NCI-H524 (cell line): ENCODE measurements at regions not wholly inside any gene's neighbourhood (a gene's known extent, or its start where the extent isn't known, plus 50 kb on each side); places are given as distances from the start of the nearest gene placed in this dataset.

Source experiments
- DNase-seq, 2 experiments: peaks; one replicate each; lab custom pipeline; 2025; lab: John Stamatoyannopoulos, UW

GRCh38 chr3:72158639-72159326, 373.8 kb upstream of the PROK2 start:
- DNase-seq, result peak; percentile 38 to 66

GRCh38 chr3:72157748-72158638, 373.0 kb upstream of the PROK2 start:
- DNase-seq, result peak; percentile 37 to 76

GRCh38 chr3:72155391-72156064, 370.6 kb upstream of the PROK2 start:
- peak; percentile 81 to 95 for DNase-seq

GRCh38 chr3:72154391-72155335, 369.7 kb upstream of the PROK2 start:
- peak in 1 of 2 experiments; percentile 35 for DNase-seq

- no peak for DNase-seq
These were observed 368.7 kb upstream of the PROK2 start for GRCh38 chr3:72153477-72154314.

- DNase-seq, result peak; percentile 79 to 83
These were observed 367.9 kb upstream of the PROK2 start for GRCh38 chr3:72152551-72153476.

- DNase-seq, result no peak
These were observed 366.7 kb upstream of the PROK2 start for GRCh38 chr3:72151465-72152238.

- DNase-seq, result no peak
These were observed 365.9 kb upstream of the PROK2 start for GRCh38 chr3:72150634-72151412.

GRCh38 chr3:72149645-72150300, 364.8 kb upstream of the PROK2 start:
- DNase-seq, result no peak

GRCh38 chr3:72147600-72147999, 362.7 kb upstream of the PROK2 start:
- no peak for DNase-seq

GRCh38 chr3:72145506-72146380, 360.8 kb upstream of the PROK2 start:
- peak; percentile 5 to 33 for DNase-seq

- DNase-seq, result no peak
These were observed 360.0 kb upstream of the PROK2 start for GRCh38 chr3:72144773-72145505.

- no peak for DNase-seq
These were observed 359.2 kb upstream of the PROK2 start for GRCh38 chr3:72143966-72144717.

- no peak for DNase-seq
These were observed 358.4 kb upstream of the PROK2 start for GRCh38 chr3:72143322-72143721.

GRCh38 chr3:72142028-72142427, 357.1 kb upstream of the PROK2 start:
- no peak for DNase-seq
